ENCODE measurements at regions not wholly inside any gene's neighbourhood (a gene's known extent, or its start where the extent isn't known, plus 50 kb on each side); places are given as distances from the start of the nearest gene placed in this dataset.

DNA sequence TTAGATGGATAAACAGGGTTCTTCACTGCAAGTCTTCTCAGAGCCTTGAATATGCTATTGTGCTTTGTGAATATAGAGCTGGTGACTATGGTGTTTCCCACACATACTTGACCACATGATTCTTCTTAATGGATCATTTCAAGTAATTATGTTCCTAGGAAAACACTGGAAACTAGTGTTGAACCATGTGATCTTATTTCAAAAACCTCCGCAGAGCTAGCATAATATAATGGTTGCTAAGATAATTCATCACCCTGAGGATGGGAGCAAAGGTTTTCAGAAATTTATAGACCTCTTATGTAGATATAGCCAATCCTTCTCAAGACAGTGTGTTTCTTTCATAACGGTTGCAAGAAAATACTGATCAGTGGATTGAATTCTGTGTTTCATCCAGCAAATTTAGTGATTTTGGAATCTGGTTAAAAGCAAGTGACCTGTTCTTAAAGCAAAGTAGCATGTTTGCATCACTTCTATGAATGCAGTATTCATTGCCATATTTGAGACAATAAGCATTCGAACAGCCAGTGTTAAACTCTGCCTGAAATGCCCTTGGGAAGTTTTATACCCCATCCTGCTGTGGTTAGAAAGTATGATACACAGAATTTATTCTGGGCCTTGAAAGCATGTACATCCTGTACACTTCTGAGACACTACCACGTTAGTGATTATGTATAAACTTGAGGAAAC lies 341.0 kb upstream of the E2F7 start:
- no peak overlapping the region for H3K9ac ChIP-seq (ENCODE audit: low read length)
- ATAC-seq (ENCODE audit: low read depth) (no peak), DNase-seq (no peak)
- H3K79me2 ChIP-seq (ENCODE audit: control insufficient read depth, insufficient read depth, low read length): no peaks in the 10 kb centered on the region
- WGBS (ENCODE audit: insufficient coverage): 86% methylated on average over 1 of the region's 4 CpGs
- H3K4me1 ChIP-seq (ENCODE audit: control insufficient read depth in 2 of 2, insufficient read depth in 2 of 2, low read length in 2 of 2): no peaks in the 10 kb centered on the region
- POLR2A ChIA-PET: no interaction called here
- no peaks in the 10 kb centered on the region for H3K27me3 Mint-ChIP-seq
- no peaks in the 10 kb centered on the region for H3K9me3 Mint-ChIP-seq (ENCODE audit: insufficient read depth)
- H3K27ac Mint-ChIP-seq: no peak overlapping the region
- no peaks in the 10 kb centered on the region for H3K36me3 ChIP-seq (replicated peaks in 1 of 2; ENCODE audit: control extremely low read depth in 1 of 2, control insufficient read depth in 1 of 2, extremely low read depth in 1 of 2, insufficient read depth in 2 of 2, low read length in 1 of 2)
- H3K27ac ChIP-seq (ENCODE audit: low read length in 2 of 2): no peak overlapping the region
- no peaks in the 10 kb centered on the region for H3K27me3 ChIP-seq (replicated peaks in 1 of 4; ENCODE audit: control extremely low read depth in 1 of 4, control insufficient read depth in 3 of 4, insufficient read depth in 4 of 4, low read length in 3 of 4)
- intact Hi-C loops (cut with micrococcal nuclease): no loop called here
- H3K9me3 ChIP-seq (ENCODE audit: control extremely low read depth in 1 of 3, control insufficient read depth in 2 of 3, insufficient read depth in 1 of 3, low read length in 2 of 3): no peaks in the 10 kb centered on the region
- H3K4me3 ChIP-seq (ENCODE audit: control extremely low read depth in 1 of 5, extremely low read depth in 1 of 5, insufficient read depth in 1 of 5, low read depth in 2 of 5, low read length in 4 of 5): no peak overlapping the region
- no peak overlapping the region for H2AFZ ChIP-seq (ENCODE audit: insufficient read depth, low read depth, low read length, poor library complexity, severe bottlenecking)
- no peaks in the 10 kb centered on the region for H4K20me1 ChIP-seq (ENCODE audit: control insufficient read depth, insufficient read depth, low read length, poor library complexity, severe bottlenecking)
- H3K4me1 Mint-ChIP-seq: no peaks in the 10 kb centered on the region
- CTCF ChIA-PET: no interaction called here
- TF ChIP-seq, protein P1, sequence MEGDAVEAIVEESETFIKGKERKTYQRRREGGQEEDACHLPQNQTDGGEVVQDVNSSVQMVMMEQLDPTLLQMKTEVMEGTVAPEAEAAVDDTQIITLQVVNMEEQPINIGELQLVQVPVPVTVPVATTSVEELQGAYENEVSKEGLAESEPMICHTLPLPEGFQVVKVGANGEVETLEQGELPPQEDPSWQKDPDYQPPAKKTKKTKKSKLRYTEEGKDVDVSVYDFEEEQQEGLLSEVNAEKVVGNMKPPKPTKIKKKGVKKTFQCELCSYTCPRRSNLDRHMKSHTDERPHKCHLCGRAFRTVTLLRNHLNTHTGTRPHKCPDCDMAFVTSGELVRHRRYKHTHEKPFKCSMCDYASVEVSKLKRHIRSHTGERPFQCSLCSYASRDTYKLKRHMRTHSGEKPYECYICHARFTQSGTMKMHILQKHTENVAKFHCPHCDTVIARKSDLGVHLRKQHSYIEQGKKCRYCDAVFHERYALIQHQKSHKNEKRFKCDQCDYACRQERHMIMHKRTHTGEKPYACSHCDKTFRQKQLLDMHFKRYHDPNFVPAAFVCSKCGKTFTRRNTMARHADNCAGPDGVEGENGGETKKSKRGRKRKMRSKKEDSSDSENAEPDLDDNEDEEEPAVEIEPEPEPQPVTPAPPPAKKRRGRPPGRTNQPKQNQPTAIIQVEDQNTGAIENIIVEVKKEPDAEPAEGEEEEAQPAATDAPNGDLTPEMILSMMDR (IDR thresholded peaks at IDR 0.05): no peak
- TF ChIP-seq EZH2 (IDR thresholded peaks at IDR 0.05; ENCODE audit: borderline replicate concordance, insufficient read depth, low read depth, low read length, poor library complexity, severe bottlenecking): no peak
- H3K4me2 ChIP-seq (replicated peaks; ENCODE audit: low read depth, low read length, poor library complexity, severe bottlenecking): no peak overlapping the region
- H3K4me3 Mint-ChIP-seq: no peak overlapping the region

DNA sequence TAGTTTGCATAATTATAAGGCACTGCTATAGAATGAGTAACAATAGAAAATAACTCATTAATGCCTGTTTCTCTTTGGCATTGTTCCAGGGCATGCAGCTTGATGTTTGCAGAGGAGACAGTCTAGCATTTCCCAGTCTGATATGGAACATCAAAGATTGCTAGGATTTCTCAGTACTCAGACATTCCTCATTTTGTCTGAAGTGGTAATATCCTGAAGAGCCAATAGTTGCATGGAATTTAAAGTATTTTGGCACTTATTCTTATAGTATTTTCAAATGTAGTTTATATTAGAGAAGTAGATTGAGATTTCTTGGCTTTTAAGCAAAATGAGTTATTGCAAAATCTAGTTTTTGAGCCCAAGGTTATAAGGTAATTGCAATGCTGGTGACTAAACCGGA lies 337.3 kb upstream of the E2F7 start:
- H3K4me3 Mint-ChIP-seq: no peak overlapping the region
- DNase-seq (no peak), ATAC-seq (ENCODE audit: low read depth) (no peak)
- no peaks in the 10 kb centered on the region for H3K9me3 Mint-ChIP-seq (ENCODE audit: insufficient read depth)
- no peak overlapping the region for H3K27ac Mint-ChIP-seq
- ChIA-PET POLR2A (no interaction called here), CTCF (no interaction called here)
- H3K27ac ChIP-seq (ENCODE audit: low read length in 2 of 2): no peak overlapping the region
- H3K9ac ChIP-seq (ENCODE audit: low read length): no peak overlapping the region
- H3K4me1 ChIP-seq (ENCODE audit: control insufficient read depth in 2 of 2, insufficient read depth in 2 of 2, low read length in 2 of 2): no peaks in the 10 kb centered on the region
- no peak overlapping the region for H3K4me3 ChIP-seq (ENCODE audit: control extremely low read depth in 1 of 5, extremely low read depth in 1 of 5, insufficient read depth in 1 of 5, low read depth in 2 of 5, low read length in 4 of 5)
- H3K27me3 Mint-ChIP-seq: no peaks in the 10 kb centered on the region
- no peaks in the 10 kb centered on the region for H3K4me1 Mint-ChIP-seq
- H3K9me3 ChIP-seq (ENCODE audit: control extremely low read depth in 1 of 3, control insufficient read depth in 2 of 3, insufficient read depth in 1 of 3, low read length in 2 of 3): no peaks in the 10 kb centered on the region
- H4K20me1 ChIP-seq (ENCODE audit: control insufficient read depth, insufficient read depth, low read length, poor library complexity, severe bottlenecking): no peaks in the 10 kb centered on the region
- intact Hi-C loops (cut with micrococcal nuclease): no loop called here
- H3K36me3 ChIP-seq (replicated peaks in 1 of 2; ENCODE audit: control extremely low read depth in 1 of 2, control insufficient read depth in 1 of 2, extremely low read depth in 1 of 2, insufficient read depth in 2 of 2, low read length in 1 of 2): no peaks in the 10 kb centered on the region
- no peak overlapping the region for H3K4me2 ChIP-seq (replicated peaks; ENCODE audit: low read depth, low read length, poor library complexity, severe bottlenecking)
- H3K79me2 ChIP-seq (ENCODE audit: control insufficient read depth, insufficient read depth, low read length): no peaks in the 10 kb centered on the region
- TF ChIP-seq, protein P1 (IDR thresholded peaks at IDR 0.05): no peak
- TF ChIP-seq EZH2 (IDR thresholded peaks at IDR 0.05; ENCODE audit: borderline replicate concordance, insufficient read depth, low read depth, low read length, poor library complexity, severe bottlenecking): no peak
- WGBS (ENCODE audit: insufficient coverage): no CpG with 5 or more reads among the region's 1 CpG
- H2AFZ ChIP-seq (ENCODE audit: insufficient read depth, low read depth, low read length, poor library complexity, severe bottlenecking): no peak overlapping the region
- no peaks in the 10 kb centered on the region for H3K27me3 ChIP-seq (replicated peaks in 1 of 4; ENCODE audit: control extremely low read depth in 1 of 4, control insufficient read depth in 3 of 4, insufficient read depth in 4 of 4, low read length in 3 of 4)
